OCI-LY7 (cell line): ENCODE measurements at regions not wholly inside any gene's neighbourhood (a gene's known extent, or its start where the extent isn't known, plus 50 kb on each side); places are given as distances from the start of the nearest gene placed in this dataset.

ENCODE experiments used
- BruUV-seq: library from RNA; stranded (reverse); fragments of 400-500 nt; replicated peaks from 2 replicates; lab custom pipeline; 2021; lab: Mats Ljungman, UMichigan
- CTCF ChIA-PET: fragments of 300-600 bp; sonication (Branson Sonifier 250); formaldehyde crosslinking; loops from one replicate; lab custom pipeline; 2022; ENCODE audit warnings: antibody characterized with exemption; ENCODE audit not compliant: unreplicated experiment; lab: Charles Lee
- POLR2A ChIA-PET: fragments of 300-600 bp; sonication (Branson Sonifier 250); formaldehyde crosslinking; loops from one replicate; lab custom pipeline; 2022; ENCODE audit warnings: antibody characterized with exemption; lab: Charles Lee
- DNase-seq: peaks from one replicate; pipeline ENCODE4 v3.0.0-alpha.2; 2015; ENCODE audit warnings: low spot score
- H2AFZ ChIP-seq: fragments of 200-600 bp; sonication (generic), shearing (Covaris generic); 2 replicates; pipeline ENCODE4 v1.6.1; 2014; ENCODE audit warnings: mild to moderate bottlenecking, antibody characterized with exemption, low read length, moderate library complexity
- H3K27ac ChIP-seq: fragments of 200-600 bp; sonication (generic); 2 replicates; pipeline ENCODE4 v1.5.1; 2014; ENCODE audit warnings: mixed run types, low read depth, mild to moderate bottlenecking, moderate library complexity, low read length, inconsistent platforms; ENCODE audit not compliant: poor library complexity, severe bottlenecking
- H3K36me3 ChIP-seq: fragments of 200-600 bp; sonication (generic); 2 replicates; pipeline ENCODE4 v1.6.1; 2014; ENCODE audit warnings: mild to moderate bottlenecking, antibody characterized with exemption, low read length, moderate library complexity, mixed read lengths; ENCODE audit not compliant: insufficient read depth
- H3K4me1 ChIP-seq: fragments of 200-600 bp; sonication (generic); 2 replicates; pipeline ENCODE4 v1.5.1; 2014; ENCODE audit warnings: mild to moderate bottlenecking, low read length; ENCODE audit not compliant: insufficient read depth, poor library complexity, severe bottlenecking
- H3K4me2 ChIP-seq: fragments of 200-600 bp; sonication (generic); 2 replicates; pipeline ENCODE4 v1.6.1; 2014; ENCODE audit warnings: mild to moderate bottlenecking, low read length
- H3K4me3 ChIP-seq: fragments of 200-600 bp; sonication (generic); 2 replicates; pipeline ENCODE4 v1.5.1; 2014; ENCODE audit warnings: mild to moderate bottlenecking, low read depth, low read length; ENCODE audit not compliant: poor library complexity, severe bottlenecking
- H3K79me2 ChIP-seq: fragments of 200-600 bp; sonication (generic); 2 replicates; pipeline ENCODE4 v1.6.1; 2016; ENCODE audit warnings: low read depth, mild to moderate bottlenecking, low read length, moderate library complexity, mixed read lengths; ENCODE audit not compliant: insufficient read depth
- H3K9me2 ChIP-seq: fragments of 200-600 bp; sonication (generic); 2 replicates; pipeline ENCODE4 v1.6.1; 2016; ENCODE audit warnings: mild to moderate bottlenecking, low read length, mixed read lengths; ENCODE audit not compliant: insufficient read depth
- H3K9me3 ChIP-seq: fragments of 200-600 bp; sonication (generic); 2 replicates; pipeline ENCODE4 v1.6.1; 2014; ENCODE audit warnings: mild to moderate bottlenecking, mixed run types, low read length, mixed read lengths
- H4K20me1 ChIP-seq: fragments of 200-600 bp; sonication (generic); 2 replicates; pipeline ENCODE4 v1.6.1; 2014; ENCODE audit warnings: mild to moderate bottlenecking, antibody characterized with exemption, low read length, moderate library complexity, mixed read lengths; ENCODE audit not compliant: insufficient read depth
- EZH2phosphoT487 ChIP-seq: fragments of 200-600 bp; sonication (generic); IDR thresholded peaks from 2 replicates; pipeline ENCODE4 v1.6.1; 2018; ENCODE audit warnings: low read depth, borderline replicate concordance, mild to moderate bottlenecking, mixed run types, antibody characterized with exemption, low read length, moderate library complexity, mixed read lengths
- intact Hi-C: fragments of 100-400 bp; cut with micrococcal nuclease; formaldehyde crosslinking; loops from one replicate; pipeline ENCODE4 v1.10.0; 2022; ENCODE audit not compliant: unreplicated experiment
- TF ChIP-seq, protein P1 (sequence below): fragments of 200-600 bp; sonication (generic); conservative IDR thresholded peaks from 2 replicates; pipeline ENCODE4 v1.5.1; 2014; ENCODE audit warnings: mild to moderate bottlenecking, antibody characterized with exemption, low read length, moderate library complexity, mixed read lengths

DNA sequence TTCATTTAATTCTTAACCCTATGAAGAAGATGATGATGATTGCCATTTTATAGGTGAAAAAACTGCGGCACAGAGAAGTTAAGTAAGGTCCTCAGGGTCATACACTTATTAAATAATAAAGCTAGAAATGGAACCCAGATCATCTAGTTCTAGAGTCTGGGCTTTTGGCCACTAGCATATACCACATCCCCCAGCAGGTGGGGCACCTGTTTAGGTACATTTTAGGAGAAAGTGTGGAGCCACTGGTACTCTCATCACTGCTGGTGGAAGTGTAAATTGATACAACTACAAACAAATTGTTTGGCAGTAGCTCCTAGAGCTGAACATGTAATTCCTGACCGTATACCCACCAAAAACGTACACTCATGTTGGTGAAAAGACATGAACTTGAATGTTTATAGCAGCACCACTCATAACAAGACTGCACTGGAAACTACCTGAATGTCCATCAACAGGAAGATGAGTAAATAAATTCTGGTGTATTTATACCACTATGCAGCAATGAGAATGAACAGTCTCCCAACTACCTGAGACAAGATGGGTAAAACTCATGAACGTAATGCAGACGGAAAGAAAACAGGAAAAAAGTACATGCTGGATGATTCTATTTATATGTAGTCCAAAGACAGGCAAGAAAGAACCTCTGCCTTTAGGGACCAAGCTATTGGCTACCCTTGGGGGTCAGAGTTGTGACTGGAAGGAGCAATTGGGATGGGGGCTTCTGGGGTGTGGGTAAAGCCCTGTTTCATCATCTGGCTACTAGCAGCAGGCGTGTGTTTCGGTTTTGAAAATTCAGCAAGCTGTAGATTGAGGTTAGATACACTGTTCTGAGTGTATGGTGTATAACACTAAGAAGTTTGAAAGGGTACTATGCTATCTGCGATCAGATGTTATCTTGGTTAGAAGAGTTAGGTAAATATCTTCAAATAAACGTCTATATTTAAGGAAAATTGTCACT lies 72.3 kb upstream of the ADGRG2 start:
- Histone ChIP-seq H3K27ac (no peak overlapping the region), H4K20me1 (no peaks in the 10 kb centered on the region), H2AFZ (no peak overlapping the region), H3K79me2 (no peaks in the 10 kb centered on the region), H3K9me3 (no peaks in the 10 kb centered on the region), H3K4me3 (no peak overlapping the region), H3K9me2 (no peaks in the 10 kb centered on the region), H3K4me1 (no peaks in the 10 kb centered on the region), H3K4me2 (no peak overlapping the region), H3K36me3 (no peaks in the 10 kb centered on the region)
- BruUV-seq: no TSS peak
- POLR2A ChIA-PET: no interaction called here
- TF ChIP-seq, protein P1, sequence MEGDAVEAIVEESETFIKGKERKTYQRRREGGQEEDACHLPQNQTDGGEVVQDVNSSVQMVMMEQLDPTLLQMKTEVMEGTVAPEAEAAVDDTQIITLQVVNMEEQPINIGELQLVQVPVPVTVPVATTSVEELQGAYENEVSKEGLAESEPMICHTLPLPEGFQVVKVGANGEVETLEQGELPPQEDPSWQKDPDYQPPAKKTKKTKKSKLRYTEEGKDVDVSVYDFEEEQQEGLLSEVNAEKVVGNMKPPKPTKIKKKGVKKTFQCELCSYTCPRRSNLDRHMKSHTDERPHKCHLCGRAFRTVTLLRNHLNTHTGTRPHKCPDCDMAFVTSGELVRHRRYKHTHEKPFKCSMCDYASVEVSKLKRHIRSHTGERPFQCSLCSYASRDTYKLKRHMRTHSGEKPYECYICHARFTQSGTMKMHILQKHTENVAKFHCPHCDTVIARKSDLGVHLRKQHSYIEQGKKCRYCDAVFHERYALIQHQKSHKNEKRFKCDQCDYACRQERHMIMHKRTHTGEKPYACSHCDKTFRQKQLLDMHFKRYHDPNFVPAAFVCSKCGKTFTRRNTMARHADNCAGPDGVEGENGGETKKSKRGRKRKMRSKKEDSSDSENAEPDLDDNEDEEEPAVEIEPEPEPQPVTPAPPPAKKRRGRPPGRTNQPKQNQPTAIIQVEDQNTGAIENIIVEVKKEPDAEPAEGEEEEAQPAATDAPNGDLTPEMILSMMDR: no peak
- no peak for TF ChIP-seq EZH2phosphoT487
- CTCF ChIA-PET: no interaction called here
- no peak for DNase-seq
- intact Hi-C loops: no loop called here

DNA sequence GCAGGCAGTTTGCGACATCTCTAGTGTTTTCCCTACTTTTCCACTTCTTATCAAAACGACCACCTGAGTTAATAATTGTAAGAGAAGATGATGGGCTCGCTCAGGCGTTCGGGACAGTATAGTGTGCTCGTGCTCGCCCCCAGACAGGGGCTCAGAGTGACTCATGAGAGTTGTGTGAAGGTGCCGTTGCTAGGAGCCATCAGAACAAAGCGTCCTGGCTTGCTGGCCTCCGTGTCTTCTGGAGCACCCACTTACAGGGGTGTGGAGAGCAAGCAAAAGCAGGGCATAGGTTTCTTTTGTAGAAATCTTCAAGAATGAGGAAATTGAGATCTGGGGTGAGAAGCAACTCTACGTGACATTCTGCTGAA lies 73.0 kb upstream of the ADGRG2 start:
- Histone ChIP-seq H3K4me1 (no peaks in the 10 kb centered on the region), H3K9me3 (no peaks in the 10 kb centered on the region), H3K79me2 (no peaks in the 10 kb centered on the region), H4K20me1 (no peaks in the 10 kb centered on the region), H3K4me2 (no peak overlapping the region), H3K9me2 (no peaks in the 10 kb centered on the region), H3K27ac (no peak overlapping the region), H3K4me3 (no peak overlapping the region), H2AFZ (no peak overlapping the region), H3K36me3 (no peaks in the 10 kb centered on the region)
- BruUV-seq: no TSS peak
- ChIA-PET CTCF (no interaction called here), POLR2A (no interaction called here)
- intact Hi-C loops: no loop called here
- TF ChIP-seq, protein P1: no peak
- TF ChIP-seq EZH2phosphoT487: no peak
- DNase-seq: no peak

DNA sequence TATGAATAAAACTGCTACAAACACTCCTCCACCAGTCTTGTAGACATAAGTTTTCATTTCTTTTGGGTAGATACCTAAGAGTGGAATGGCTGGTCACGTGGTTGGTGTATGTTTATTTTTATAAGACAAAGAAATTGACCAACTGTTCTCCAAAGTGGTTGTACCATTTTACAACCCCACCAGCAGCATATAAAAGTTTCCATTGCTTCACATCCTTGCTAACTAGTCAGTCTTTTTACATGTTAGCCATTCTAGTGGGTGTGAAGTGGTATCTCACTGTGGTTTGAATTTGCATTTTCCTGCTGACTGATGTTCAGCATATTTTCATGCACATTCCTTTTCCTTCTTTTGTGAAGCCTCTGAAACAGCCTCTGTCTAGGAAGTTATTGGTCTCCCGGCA lies 76.2 kb upstream of the ADGRG2 start:
- H3K27ac ChIP-seq: no peak overlapping the region

More for the DNA sequence above, 76.2 kb upstream of the ADGRG2 start:
- H3K4me2 ChIP-seq: no peak overlapping the region
- intact Hi-C loops: no loop called here
- no peak overlapping the region for H2AFZ ChIP-seq
- no peak for DNase-seq
- POLR2A ChIA-PET: no interaction called here
- H3K9me3 ChIP-seq: no peaks in the 10 kb centered on the region
- TF ChIP-seq EZH2phosphoT487: no peak
- TF ChIP-seq, protein P1: no peak
- H4K20me1 ChIP-seq: no peaks in the 10 kb centered on the region
- H3K79me2 ChIP-seq: no peaks in the 10 kb centered on the region
- no peak overlapping the region for H3K4me3 ChIP-seq
- CTCF ChIA-PET: no interaction called here
- no peaks in the 10 kb centered on the region for H3K9me2 ChIP-seq
- no peaks in the 10 kb centered on the region for H3K36me3 ChIP-seq
- no peaks in the 10 kb centered on the region for H3K4me1 ChIP-seq
- no TSS peak for BruUV-seq
